ENCODE measurements at regions not wholly inside any gene's neighbourhood (a gene's known extent, or its start where the extent isn't known, plus 50 kb on each side); places are given as distances from the start of the nearest gene placed in this dataset.

DNA sequence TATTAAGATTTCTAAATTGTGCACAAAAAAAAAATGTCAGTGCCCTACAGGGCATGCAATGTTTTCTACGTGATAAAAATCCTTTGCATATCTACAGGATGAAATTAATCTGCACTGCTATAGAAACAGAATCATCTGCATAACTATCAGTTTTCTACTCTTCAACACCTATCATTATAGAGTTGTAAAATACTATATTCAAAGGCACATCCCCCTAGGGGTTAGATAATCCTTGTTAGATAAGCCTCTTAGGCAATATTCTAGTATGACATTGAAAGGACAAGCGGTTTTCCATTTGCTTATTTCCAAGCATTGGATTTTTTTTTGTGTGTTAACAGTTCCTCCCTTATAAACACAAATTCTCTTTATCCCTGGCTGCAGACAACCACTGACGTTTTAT, 98.7 kb upstream of the LAMA2 start:
- no peak overlapping the region for H4K8ac ChIP-seq (ENCODE audit: low read depth, low read length)
- H3K9me3 ChIP-seq (ENCODE audit: insufficient read depth, low read depth, low read length) = no peaks in the 10 kb centered on the region
- H3K27ac ChIP-seq (ENCODE audit: low read depth, low read length) = no peak overlapping the region
- peak in 1 of 2 donors; percentile 78 for DNase-seq
- H3K23ac ChIP-seq (ENCODE audit: low read length) = no peak overlapping the region
- no peak overlapping the region for H3K4me3 ChIP-seq (ENCODE audit: low read depth, low read length)
- no peak overlapping the region for H2BK12ac ChIP-seq (ENCODE audit: low read length)
- no CpG with 5 or more reads among the region's 3 CpGs for WGBS (ENCODE audit: extremely low coverage, insufficient coverage, insufficient read length)
- H3K14ac ChIP-seq (ENCODE audit: low read length) = no peak overlapping the region
- H2BK5ac ChIP-seq (ENCODE audit: low read depth, low read length, poor library complexity) = no peak overlapping the region
- no peak overlapping the region for H3K18ac ChIP-seq (ENCODE audit: low read length)
- H3K79me2 ChIP-seq (ENCODE audit: control insufficient read depth, insufficient read depth, low read length, poor library complexity) = no peaks in the 10 kb centered on the region
- no peak overlapping the region for H3K4ac ChIP-seq (ENCODE audit: low read depth, low read length)
- H2AFZ ChIP-seq (ENCODE audit: insufficient read depth, low read length, poor library complexity) = no peak overlapping the region
- no peak overlapping the region for H3K9ac ChIP-seq (ENCODE audit: low read length)
- no peaks in the 10 kb centered on the region for H3K36me3 ChIP-seq (ENCODE audit: control insufficient read depth in 1 of 2, insufficient read depth in 2 of 2, low read length in 2 of 2)
- no peak overlapping the region for H4K12ac ChIP-seq (ENCODE audit: low read depth, low read length)
- H3K79me1 ChIP-seq (ENCODE audit: low read length) = no peaks in the 10 kb centered on the region
- H3K4me1 ChIP-seq (ENCODE audit: control insufficient read depth in 1 of 2, insufficient read depth in 2 of 2, low read length in 2 of 2) = no peaks in the 10 kb centered on the region
- no peak overlapping the region for H3K4me2 ChIP-seq (ENCODE audit: low read length)
- H4K91ac ChIP-seq (ENCODE audit: low read depth, low read length) = no peak overlapping the region
- H2AK5ac ChIP-seq (ENCODE audit: low read length) = no peak overlapping the region
- no peaks in the 10 kb centered on the region for H3K27me3 ChIP-seq (ENCODE audit: insufficient read depth, low read length)
- H2BK120ac ChIP-seq (ENCODE audit: insufficient read depth, low read length, poor library complexity) = no peak overlapping the region

DNA sequence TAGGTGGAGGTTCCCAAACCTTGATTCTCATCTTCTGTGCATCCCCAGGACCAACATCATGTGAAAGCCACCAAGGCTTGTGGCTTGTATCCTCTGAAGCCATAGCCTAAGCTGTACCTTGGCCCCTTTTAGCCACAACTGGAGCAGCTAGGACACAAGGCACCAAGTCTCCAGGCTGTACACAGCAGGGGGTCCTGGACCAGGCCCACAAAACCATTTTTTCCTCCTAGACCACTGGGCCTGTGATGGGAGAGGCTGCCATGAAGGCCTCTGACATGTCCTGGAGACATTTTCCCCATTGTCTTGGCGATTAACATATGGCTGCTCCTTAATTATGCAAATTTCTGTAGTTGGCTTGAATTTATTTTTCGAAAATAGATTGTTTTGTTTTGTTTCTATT, 114.8 kb upstream of the LAMA2 start:
- H3K27me3 ChIP-seq (ENCODE audit: insufficient read depth, low read length) = no peaks in the 10 kb centered on the region
- WGBS (ENCODE audit: extremely low coverage, insufficient coverage, insufficient read length) = no CpG with 5 or more reads among the region's 2 CpGs
- H2BK120ac ChIP-seq (ENCODE audit: insufficient read depth, low read length, poor library complexity) = no peak overlapping the region
- H3K18ac ChIP-seq (ENCODE audit: low read length) = no peak overlapping the region
- H3K14ac ChIP-seq (ENCODE audit: low read length) = no peak overlapping the region
- no peak overlapping the region for H2BK12ac ChIP-seq (ENCODE audit: low read length)
- H4K91ac ChIP-seq (ENCODE audit: low read depth, low read length) = no peak overlapping the region
- no peak overlapping the region for H2AK5ac ChIP-seq (ENCODE audit: low read length)
- H4K12ac ChIP-seq (ENCODE audit: low read depth, low read length) = no peak overlapping the region
- no peak for DNase-seq
- no peak overlapping the region for H3K27ac ChIP-seq (ENCODE audit: low read depth, low read length)
- no peaks in the 10 kb centered on the region for H3K36me3 ChIP-seq (ENCODE audit: control insufficient read depth in 1 of 2, insufficient read depth in 2 of 2, low read length in 2 of 2)
- H3K79me1 ChIP-seq (ENCODE audit: low read length) = no peaks in the 10 kb centered on the region
- H3K9me3 ChIP-seq (ENCODE audit: insufficient read depth, low read depth, low read length) = peaks cover 7% of the 10 kb centered on the region
- H3K4me2 ChIP-seq (ENCODE audit: low read length) = no peak overlapping the region
- H3K9ac ChIP-seq (ENCODE audit: low read length) = no peak overlapping the region
- H4K8ac ChIP-seq (ENCODE audit: low read depth, low read length) = no peak overlapping the region
- no peak overlapping the region for H3K4ac ChIP-seq (ENCODE audit: low read depth, low read length)
- no peaks in the 10 kb centered on the region for H3K4me1 ChIP-seq (ENCODE audit: control insufficient read depth in 1 of 2, insufficient read depth in 2 of 2, low read length in 2 of 2)
- H3K79me2 ChIP-seq (ENCODE audit: control insufficient read depth, insufficient read depth, low read length, poor library complexity) = no peaks in the 10 kb centered on the region
- no peak overlapping the region for H2BK5ac ChIP-seq (ENCODE audit: low read depth, low read length, poor library complexity)
- H3K4me3 ChIP-seq (ENCODE audit: low read depth, low read length) = no peak overlapping the region
- H3K23ac ChIP-seq (ENCODE audit: low read length) = no peak overlapping the region
- no peak overlapping the region for H2AFZ ChIP-seq (ENCODE audit: insufficient read depth, low read length, poor library complexity)

DNA sequence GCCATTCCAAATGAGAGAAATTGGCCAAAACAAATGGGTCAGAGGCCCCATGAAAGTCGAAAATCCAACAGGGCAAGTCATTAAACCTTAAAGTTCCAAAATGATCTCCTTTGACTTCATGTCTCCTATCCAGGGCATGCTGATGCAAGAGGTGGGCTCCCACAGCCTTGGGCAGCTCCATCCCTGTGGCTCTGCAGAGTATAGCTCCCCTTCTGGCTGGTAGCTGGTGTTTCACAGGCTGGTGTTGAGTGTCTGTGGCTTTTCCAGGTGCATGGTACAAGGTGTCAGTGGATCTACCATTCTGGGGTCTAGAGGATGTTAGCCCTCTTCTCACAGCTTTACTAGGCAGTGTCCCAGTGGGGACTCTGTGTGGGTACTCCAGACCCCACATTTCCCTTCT, 115.2 kb upstream of the LAMA2 start:
- WGBS (ENCODE audit: extremely low coverage, insufficient coverage, insufficient read length) = no CpG with 5 or more reads among the region's 1 CpG
- Histone ChIP-seq H2AK5ac (ENCODE audit: low read length) (no peak overlapping the region), H4K8ac (ENCODE audit: low read depth, low read length) (no peak overlapping the region), H3K23ac (ENCODE audit: low read length) (no peak overlapping the region), H3K4me2 (ENCODE audit: low read length) (no peak overlapping the region), H4K91ac (ENCODE audit: low read depth, low read length) (no peak overlapping the region), H3K9ac (ENCODE audit: low read length) (no peak overlapping the region), H3K9me3 (ENCODE audit: insufficient read depth, low read depth, low read length) (peaks cover 7% of the 10 kb centered on the region), H3K4ac (ENCODE audit: low read depth, low read length) (no peak overlapping the region), H3K27ac (ENCODE audit: low read depth, low read length) (no peak overlapping the region), H2AFZ (ENCODE audit: insufficient read depth, low read length, poor library complexity) (no peak overlapping the region), H2BK120ac (ENCODE audit: insufficient read depth, low read length, poor library complexity) (no peak overlapping the region), H3K14ac (ENCODE audit: low read length) (no peak overlapping the region), H3K79me1 (ENCODE audit: low read length) (no peaks in the 10 kb centered on the region), H2BK12ac (ENCODE audit: low read length) (no peak overlapping the region), H4K12ac (ENCODE audit: low read depth, low read length) (no peak overlapping the region), H3K4me1 (ENCODE audit: control insufficient read depth in 1 of 2, insufficient read depth in 2 of 2, low read length in 2 of 2) (no peaks in the 10 kb centered on the region), H3K18ac (ENCODE audit: low read length) (no peak overlapping the region), H3K36me3 (ENCODE audit: control insufficient read depth in 1 of 2, insufficient read depth in 2 of 2, low read length in 2 of 2) (no peaks in the 10 kb centered on the region), H3K27me3 (ENCODE audit: insufficient read depth, low read length) (no peaks in the 10 kb centered on the region), H3K79me2 (ENCODE audit: control insufficient read depth, insufficient read depth, low read length, poor library complexity) (no peaks in the 10 kb centered on the region), H2BK5ac (ENCODE audit: low read depth, low read length, poor library complexity) (no peak overlapping the region), H3K4me3 (ENCODE audit: low read depth, low read length) (no peak overlapping the region)
- no peak for DNase-seq

DNA sequence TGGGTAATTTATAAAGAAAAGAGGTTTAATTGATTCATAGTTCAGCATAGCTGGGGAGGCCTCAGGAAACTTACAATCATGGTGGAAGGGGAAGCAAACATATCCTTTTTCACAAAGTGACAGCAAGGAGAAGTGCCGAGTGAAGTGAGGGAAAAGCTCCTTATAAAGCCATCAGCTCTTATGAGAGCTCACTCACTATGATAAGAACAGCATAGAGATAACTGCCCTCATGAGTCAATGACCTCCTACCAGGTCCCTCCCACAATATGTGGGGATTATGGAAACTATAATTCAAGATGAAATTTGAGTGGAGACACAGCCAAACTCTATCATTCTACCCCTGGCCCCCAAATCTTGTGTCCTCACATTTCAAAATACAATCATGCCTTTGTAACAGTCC, 115.8 kb upstream of the LAMA2 start:
- Histone ChIP-seq H2AK5ac (ENCODE audit: low read length) (no peak overlapping the region), H3K27ac (ENCODE audit: low read depth, low read length) (no peak overlapping the region), H3K27me3 (ENCODE audit: insufficient read depth, low read length) (no peaks in the 10 kb centered on the region), H3K4me1 (ENCODE audit: control insufficient read depth in 1 of 2, insufficient read depth in 2 of 2, low read length in 2 of 2) (no peaks in the 10 kb centered on the region), H3K79me2 (ENCODE audit: control insufficient read depth, insufficient read depth, low read length, poor library complexity) (no peaks in the 10 kb centered on the region), H3K23ac (ENCODE audit: low read length) (no peak overlapping the region), H3K9ac (ENCODE audit: low read length) (no peak overlapping the region), H3K4me3 (ENCODE audit: low read depth, low read length) (no peak overlapping the region), H4K91ac (ENCODE audit: low read depth, low read length) (no peak overlapping the region), H3K36me3 (ENCODE audit: control insufficient read depth in 1 of 2, insufficient read depth in 2 of 2, low read length in 2 of 2) (no peaks in the 10 kb centered on the region), H3K9me3 (ENCODE audit: insufficient read depth, low read depth, low read length) (peaks cover 9% of the 10 kb centered on the region), H3K4ac (ENCODE audit: low read depth, low read length) (no peak overlapping the region), H3K79me1 (ENCODE audit: low read length) (no peaks in the 10 kb centered on the region), H3K18ac (ENCODE audit: low read length) (no peak overlapping the region), H3K14ac (ENCODE audit: low read length) (no peak overlapping the region), H4K8ac (ENCODE audit: low read depth, low read length) (no peak overlapping the region), H4K12ac (ENCODE audit: low read depth, low read length) (no peak overlapping the region), H3K4me2 (ENCODE audit: low read length) (no peak overlapping the region), H2BK5ac (ENCODE audit: low read depth, low read length, poor library complexity) (no peak overlapping the region), H2BK120ac (ENCODE audit: insufficient read depth, low read length, poor library complexity) (no peak overlapping the region), H2BK12ac (ENCODE audit: low read length) (no peak overlapping the region), H2AFZ (ENCODE audit: insufficient read depth, low read length, poor library complexity) (no peak overlapping the region)
- no peak for DNase-seq
- WGBS (ENCODE audit: extremely low coverage, insufficient coverage, insufficient read length) = no CpG with 5 or more reads among the region's 1 CpG
